LHCN-M2 (cell line): ENCODE measurements at regions not wholly inside any gene's neighbourhood (a gene's known extent, or its start where the extent isn't known, plus 50 kb on each side); places are given as distances from the start of the nearest gene placed in this dataset.

Experiments used
- DNase-seq: peaks from one replicate; pipeline ENCODE4 v3.0.0-alpha.2; 2012; ENCODE audit warnings: low read depth

DNA sequence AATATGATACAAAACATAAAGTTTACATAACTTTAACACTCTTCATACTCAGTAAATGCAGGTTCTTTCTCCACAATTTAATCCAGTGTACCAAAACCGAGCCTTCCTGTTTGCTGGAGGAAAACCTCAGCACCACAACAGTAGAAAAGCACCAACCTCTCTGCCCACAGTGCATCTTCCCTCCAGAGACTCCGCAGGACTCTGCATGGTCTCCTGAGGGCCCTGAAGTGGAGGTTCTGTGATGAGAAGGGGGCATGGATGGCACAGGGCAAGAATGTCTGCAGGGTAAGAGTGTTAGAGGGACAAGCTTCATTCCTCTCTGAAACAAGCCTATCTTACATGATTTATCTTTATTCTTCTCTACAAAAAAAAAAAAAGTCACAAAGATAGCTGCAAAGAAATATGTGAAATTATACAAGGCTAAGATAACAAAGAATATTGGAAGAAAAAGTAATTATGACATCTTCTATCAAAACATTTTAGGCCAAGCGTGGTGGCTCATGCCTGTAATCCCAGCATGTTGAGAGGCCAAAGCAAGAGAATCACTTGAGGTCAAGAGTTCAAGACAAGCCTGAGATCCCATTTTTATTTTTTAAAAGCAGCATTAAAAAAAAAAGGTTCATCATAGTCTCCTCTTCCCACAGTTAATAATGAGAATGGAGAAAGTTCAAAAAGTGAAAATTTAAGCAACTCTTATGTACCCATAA lies 102.0 kb downstream of the VPREB1 start:
- DNase-seq, result no peak

DNA sequence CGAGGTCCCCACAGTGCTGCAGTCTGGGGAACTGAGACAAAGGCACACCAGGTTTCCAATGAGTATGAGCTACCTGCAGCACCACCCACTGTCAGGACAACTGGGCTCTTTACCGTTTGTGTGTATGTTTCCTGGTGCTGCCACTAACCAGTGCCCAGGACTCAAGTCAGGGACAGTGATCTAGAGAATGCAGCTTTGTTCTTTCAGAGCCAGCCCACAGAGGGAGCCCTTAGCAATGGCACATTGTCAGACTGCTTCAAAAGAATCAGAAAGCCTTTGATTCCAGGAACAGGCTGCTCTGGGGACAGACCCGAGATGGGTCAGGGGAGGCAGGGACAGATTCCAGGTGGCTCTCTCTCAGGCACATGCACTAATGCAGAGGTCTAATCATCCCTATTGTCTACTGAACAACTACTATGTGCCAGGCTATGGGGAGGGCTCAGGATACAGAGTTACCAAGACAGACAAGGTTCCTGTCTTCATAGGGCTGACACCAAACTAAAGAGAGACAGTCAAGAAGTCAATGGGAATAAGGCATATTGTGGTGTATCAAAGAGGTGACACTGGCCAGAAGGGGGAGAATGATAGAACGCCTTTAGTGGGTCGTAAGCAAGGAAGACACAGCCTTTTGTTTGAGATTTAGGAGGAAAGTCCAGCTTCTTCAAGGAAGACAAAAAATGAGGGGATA lies 103.7 kb downstream of the VPREB1 start:
- no peak for DNase-seq

DNA sequence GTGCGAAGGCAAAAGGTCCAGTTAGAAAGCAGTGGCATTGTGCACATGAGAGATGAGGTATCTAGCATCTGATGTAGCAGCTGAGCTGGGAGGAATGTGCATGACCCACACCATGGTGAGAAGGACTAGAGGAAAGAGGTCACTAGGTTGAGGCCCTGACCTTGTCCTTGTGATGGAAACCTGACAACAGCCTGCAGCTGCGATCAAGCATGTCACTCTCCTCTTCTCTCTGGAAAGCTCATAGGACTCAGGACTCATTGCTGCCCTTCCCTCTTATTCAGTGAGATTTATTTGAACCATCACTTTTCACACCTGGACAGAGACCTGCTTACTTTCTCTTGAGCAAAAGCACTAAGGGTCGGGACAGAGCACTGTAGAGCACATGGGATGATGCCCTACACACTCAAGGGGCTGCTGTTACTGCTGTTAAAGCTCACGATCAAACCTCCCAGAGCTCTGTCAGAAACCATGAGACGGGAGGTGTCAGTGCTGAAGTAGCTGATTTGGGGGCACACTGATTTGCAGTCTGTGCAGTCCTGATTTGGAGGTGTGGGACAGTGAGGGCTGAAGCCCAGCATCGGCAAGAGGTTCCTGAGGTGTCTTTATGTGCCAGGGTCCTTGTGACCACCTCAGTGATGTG lies 104.3 kb downstream of the VPREB1 start:
- no peak for DNase-seq

GRCh38 chr22:22349455-22349836 lies 104.9 kb downstream of the VPREB1 start:
- DNase-seq, result no peak

- DNase-seq, result no peak
Measured at GRCh38 chr22:22351366-22351765, 106.8 kb downstream of the VPREB1 start.

- DNase-seq, result no peak
Measured at GRCh38 chr22:22352371-22352999, 107.9 kb downstream of the VPREB1 start.

DNA sequence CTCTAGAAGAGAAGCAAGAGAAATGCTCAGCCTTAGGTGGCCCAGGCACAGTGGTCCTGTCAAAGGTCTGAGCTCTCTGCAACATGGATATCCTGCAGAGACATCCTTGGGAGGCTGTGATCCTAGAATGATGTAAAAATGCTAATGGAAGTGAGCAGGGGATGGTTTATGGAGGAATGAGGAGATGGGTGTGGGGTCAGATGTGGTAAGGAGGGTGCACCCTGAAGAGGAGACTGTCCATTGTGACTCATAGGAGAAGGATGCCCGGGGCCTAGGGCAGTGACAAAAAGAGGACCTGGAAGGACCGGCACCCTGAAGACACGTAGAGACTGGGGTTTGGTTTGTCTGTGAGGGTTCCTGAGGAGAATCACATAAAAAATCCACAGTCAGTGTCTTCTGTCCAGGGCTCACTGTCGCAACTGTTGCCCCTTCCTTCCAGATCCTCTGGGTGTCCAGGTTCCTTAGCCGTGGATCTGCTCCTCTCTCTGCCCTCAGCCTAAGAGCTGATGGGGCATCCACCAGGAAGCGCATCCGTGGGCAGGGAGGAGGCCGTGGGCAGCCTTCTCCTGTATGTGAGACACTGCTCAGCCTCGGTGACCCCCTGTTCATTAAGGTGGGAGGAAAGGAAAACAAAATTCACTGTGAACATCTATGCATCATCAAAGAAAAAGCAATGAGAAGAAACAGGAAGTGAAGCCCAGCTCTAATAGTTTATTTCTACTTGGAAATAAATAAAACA lies 110.7 kb downstream of the VPREB1 start:
- DNase-seq, result no peak

- peak; percentile 74 for DNase-seq
Measured at GRCh38 chr22:22357024-22357883, 112.7 kb downstream of the VPREB1 start.

- DNase-seq, result no peak
Measured at GRCh38 chr22:22358152-22358551, 113.6 kb downstream of the VPREB1 start.

- no peak for DNase-seq
Measured at GRCh38 chr22:22358686-22359085, 114.1 kb downstream of the VPREB1 start.

- DNase-seq, result no peak
Measured at GRCh38 chr22:22359465-22359864, 114.9 kb downstream of the VPREB1 start.

DNA sequence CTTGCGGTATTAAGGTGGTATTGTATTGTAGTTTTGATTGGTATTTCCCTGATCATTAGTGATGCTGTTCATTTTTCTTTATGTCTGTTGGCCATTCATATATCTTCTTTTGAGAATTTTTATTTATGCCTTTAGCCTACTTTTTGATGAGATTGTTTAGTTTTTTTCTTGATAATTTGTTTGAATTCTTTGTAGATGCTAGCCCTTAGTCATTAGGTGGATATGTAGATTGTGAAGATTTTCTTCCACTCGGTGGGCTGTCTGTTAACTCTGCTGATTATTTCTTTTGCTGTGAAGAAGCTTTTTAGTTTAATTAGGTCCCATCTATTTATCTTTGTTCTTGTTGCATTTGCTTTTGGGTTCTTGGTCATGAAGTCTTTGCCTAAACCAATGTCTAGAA lies 115.4 kb downstream of the VPREB1 start:
- DNase-seq, result no peak

GRCh38 chr22:22362311-22362710 lies 117.7 kb downstream of the VPREB1 start:
- DNase-seq, result no peak

DNA sequence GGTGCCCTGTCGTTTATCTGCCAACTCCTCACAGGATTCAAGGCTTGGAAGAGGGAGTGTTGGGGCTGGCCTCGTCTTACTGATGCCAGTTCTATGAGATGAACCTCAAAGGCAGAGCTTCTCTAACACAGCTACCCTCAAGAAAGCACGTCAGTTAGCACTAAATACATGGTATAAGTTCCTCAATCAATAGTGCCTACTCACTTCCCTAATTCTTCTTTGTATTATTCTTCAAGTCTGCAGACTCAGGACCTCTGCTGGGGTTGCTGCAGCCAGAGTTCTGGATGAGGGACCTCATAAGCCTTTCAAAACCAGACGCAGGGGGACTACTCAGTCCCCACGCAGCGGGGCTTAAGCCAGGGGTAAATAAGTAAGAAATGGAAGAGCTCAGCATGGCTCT lies 118.3 kb downstream of the VPREB1 start:
- no peak for DNase-seq

DNA sequence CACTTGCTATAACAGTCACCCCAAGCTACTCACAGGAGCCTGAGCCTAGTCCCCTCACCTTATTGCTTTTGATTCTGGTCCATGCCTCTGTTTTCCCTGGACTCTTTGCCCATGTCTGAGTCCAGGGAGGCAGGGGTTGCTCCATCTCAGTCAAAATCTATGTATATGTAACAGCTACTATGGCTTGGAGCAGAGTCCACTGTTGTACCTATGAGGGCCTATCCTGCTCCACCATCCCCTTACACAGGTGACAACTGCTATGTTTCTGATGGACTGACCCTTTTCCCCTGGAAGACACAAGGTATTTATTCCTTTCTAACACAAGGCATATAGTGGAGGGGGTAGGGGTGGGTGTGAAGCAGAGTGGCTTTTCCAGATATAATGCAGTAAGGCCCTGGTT lies 119.6 kb downstream of the VPREB1 start:
- no peak for DNase-seq

- no peak for DNase-seq
Measured at GRCh38 chr22:22366537-22366936, 122.0 kb downstream of the VPREB1 start.

GRCh38 chr22:22368516-22368915 lies 123.9 kb downstream of the VPREB1 start:
- DNase-seq, result no peak

DNA sequence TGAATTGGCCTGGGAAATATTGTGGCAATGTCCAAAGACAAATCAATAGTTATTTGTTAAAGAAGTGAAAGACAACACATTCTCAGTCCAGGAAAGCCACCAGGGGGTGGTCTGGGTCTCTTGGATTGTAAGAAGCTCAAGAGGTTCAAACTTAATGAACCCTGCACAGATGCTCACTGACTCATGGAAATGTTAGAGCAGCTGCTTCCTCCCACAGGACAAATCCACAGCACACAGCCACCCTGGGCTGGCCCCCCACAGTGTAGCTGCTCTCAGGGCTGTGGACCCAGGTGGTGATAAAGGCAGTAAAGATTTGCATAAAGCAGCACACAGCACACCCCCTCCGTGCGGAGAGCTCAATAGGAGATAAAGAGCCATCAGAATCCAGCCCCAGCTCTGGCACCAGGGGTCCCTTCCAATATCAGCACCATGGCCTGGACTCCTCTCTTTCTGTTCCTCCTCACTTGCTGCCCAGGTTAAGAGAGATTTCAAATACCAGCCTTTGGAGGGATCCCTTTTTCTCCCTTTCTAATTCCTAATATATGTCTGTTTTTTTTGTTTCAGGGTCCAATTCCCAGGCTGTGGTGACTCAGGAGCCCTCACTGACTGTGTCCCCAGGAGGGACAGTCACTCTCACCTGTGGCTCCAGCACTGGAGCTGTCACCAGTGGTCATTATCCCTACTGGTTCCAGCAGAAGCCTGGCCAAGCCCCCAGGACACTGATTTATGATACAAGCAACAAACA lies 124.8 kb downstream of the VPREB1 start:
- DNase-seq, result peak; percentile 89

DNA sequence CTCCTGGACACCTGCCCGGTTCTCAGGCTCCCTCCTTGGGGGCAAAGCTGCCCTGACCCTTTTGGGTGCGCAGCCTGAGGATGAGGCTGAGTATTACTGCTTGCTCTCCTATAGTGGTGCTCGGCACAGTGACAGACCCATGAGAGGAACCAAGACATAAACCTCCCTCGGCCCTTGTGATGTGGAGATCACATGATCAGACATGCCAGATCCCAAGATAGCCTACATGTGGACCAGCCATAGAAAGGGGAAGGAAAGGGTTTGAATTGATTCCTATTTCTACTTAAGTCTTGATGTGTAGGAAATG lies 125.3 kb downstream of the VPREB1 start:
- DNase-seq, result no peak

DNA sequence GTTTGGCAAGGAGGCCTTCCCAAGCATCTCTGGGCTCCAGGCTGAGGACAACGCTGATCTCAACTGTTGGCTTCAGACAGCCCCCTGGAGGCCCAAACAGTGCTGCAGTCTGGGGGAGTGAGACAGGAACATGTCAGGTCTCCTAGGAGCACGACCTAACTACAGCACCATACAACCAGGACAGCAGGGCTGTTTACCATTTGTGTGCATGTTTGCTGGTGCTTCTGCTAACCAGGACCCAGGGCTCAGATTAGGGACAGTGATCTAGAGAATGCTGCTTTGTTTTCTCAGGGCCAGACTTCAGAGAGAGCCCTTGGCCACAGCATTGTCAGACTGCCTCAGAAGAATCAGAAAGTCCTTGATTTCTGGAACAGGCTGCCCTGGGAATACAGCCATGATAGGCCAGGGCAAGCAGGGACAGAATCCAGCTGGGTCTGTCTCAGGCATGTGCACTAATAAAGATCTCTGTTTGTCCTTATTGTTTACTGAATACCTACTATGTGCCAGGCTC lies 126.5 kb downstream of the VPREB1 start:
- no peak for DNase-seq
